OCI-M2 (cell line): ENCODE measurements at regions not wholly inside any gene's neighbourhood (a gene's known extent, or its start where the extent isn't known, plus 50 kb on each side); places are given as distances from the start of the nearest gene placed in this dataset.

ENCODE experiments used
- DNase-seq: peaks from one replicate; lab custom pipeline; 2025; ENCODE audit not compliant: unreplicated experiment; lab: John Stamatoyannopoulos, UW

DNA sequence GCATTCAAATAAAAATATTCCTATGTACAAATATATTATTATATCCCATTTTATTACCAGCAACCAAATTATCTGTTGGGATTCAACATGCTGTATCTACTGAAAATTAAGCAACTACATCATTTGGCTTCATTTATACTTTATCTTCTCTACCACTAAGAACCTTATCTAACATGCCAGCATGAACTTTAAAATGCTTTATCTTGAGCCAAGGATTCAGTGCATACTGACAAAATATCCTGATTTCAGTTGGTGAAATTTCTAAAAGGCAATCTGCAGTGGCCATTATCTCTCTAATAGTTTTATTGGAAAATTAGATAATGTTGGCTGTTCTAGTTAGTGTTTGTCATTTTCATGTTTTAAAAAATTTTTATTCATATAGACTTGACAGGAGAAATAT is 1149.9 kb downstream of the KCNT2 start:
- DNase-seq, result no peak

DNA sequence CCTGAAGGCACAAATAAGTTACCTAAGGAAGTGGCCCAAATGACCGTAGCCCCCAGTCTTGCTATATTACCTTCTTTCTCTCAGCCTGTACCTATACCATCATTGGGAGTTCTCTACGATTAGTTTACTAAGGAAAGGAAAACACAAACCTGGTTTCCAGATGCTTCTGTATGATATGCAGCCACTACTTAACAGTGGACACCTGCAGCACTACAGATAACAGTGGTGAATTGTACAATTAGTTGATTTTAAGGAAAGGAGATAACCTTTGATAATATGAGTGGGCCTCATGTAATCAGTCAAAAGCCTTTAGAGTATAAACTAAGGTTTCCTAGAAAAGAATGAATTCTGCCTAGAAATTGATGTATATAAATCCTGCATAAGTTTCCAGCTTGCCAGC is 1157.4 kb downstream of the KCNT2 start:
- no peak for DNase-seq

DNA sequence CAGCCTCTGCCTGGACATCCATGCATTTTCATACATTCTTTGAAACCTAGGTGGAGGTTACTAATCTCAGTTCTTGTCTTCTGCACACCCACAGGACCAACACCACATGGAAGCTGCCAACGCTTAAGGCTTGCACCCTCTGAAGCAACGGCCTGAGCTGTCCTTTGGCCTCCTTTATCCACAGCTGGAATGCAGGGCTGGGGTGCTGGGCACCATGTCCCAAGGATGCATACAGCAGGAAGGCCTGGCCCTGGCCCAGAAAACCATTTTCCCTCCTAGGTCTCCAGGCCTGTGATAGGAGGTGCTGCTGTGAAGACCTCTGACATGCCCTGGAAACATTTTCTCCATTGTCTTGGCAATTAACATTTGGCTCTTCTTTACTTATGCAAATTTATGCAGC is 1168.6 kb downstream of the KCNT2 start:
- DNase-seq, result no peak

DNA sequence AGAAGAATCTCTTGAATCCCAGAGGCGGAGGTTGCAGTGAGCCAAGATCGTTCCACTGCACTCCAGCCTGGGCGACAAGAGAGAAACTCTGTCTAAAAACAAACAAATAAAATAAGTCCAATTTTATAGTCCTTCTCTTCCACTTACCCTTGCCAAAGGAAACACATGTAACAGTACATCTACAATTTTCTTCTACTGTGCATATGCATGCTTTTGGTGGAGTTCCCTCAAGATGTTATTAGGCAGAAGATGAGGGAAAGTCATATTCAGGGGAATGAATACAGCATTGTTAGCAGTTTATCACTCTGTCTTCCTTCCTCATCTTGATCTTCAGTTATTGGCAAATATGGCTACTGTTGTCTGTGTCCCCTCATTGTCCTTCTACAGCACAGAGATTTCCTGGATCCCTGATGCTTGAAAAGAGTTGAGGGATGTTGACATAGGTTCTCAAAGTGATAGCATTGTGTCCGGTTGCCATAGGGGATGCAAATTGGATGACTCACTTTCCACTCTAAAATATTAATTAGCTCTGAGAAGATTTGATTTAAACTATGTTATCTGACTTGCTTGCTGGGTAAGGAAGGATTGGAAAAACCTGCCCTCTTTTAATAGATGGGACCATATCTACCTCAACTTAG is 1173.6 kb downstream of the KCNT2 start:
- DNase-seq, result no peak

DNA sequence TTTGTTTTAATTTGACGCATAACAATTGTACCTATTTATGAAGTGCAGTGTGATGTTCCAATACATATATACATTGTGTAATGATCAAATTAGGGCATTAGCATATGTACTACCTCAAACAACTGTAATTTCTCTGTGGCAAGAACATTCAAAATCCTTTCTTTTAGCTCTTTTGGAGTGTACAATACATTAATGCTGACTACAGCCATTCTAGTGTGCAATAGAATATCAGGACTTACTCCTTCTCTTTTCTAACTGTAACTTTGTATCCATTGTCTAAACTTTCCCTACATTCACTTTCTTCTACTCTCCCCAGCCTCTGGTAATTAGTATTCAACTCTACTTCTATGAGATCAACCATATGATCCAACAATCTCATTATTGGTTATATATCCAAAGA is 1177.4 kb downstream of the KCNT2 start:
- DNase-seq, result no peak

DNA sequence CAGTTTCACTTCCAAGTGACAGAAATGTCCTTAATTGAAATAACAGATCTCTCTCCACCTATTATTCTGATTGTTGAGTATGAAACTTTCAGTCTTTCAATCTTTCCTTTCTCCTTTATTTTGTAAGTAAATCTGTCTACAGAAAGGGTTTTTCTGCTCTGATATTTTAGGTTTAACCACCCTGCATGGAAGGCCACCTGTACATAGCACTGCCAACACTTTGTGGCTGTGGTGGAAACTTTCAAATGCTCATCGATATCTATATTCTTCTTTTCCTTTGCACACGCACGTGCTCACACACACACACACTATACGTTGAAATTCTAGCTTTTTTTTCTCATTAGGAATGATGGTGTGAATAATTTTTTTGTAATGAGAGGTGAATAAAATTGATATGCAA is 1179.3 kb downstream of the KCNT2 start:
- DNase-seq, result no peak

DNA sequence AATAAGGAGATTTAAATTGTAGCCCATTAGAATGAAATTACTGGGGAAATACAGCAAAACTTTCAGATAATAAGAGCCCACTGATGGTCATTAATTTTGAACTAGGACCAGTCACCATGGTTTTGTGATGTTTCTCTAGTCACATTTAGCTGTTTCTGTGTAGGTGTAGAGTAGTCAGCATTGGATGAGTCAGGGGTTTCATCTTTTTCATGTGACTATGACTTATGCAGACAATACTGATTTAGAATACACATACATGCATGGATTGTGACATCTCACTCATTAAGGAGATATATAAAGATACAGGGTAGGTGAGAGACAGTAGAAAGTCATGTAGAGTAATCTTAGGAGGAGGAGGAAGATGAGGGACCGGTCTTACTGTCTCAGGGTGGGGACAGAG is 1192.7 kb downstream of the KCNT2 start:
- no peak for DNase-seq

DNA sequence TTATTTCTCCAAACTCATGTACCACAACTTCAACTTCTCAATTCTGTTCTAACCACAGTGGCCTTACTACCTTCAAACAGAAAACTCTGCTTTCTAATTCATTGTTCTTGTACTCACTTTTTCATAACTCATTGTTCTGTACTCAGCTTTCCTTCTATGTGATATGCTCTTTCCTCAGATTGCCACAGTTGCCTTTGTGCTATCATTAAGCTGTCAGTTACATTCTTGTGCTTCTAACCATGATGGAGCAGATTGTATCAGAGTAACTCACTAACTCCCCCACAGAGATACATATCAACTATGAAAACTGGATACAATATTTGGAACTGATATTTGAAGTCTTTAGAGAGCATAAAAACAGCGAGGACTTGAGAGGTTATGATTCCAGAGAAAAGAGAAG is 1213.7 kb downstream of the KCNT2 start:
- no peak for DNase-seq

DNA sequence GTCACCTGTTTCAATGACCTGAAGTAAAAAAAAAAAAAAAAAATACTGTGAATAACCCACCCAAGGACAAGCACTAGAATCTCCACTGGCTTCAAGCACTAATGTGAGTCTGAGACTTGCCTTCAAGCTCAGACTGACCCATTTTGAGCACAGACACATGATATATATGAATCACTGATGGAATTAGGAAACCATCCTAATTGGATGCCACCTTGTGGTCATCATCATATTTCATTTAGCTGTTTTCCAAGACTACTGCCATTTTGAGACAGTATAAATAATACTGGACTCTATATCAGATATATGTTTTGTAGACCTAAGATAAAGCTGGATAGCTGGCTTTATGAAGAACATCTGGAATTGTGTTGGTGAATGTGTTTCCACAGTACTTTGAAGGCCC is 1232.0 kb downstream of the KCNT2 start:
- no peak for DNase-seq

DNA sequence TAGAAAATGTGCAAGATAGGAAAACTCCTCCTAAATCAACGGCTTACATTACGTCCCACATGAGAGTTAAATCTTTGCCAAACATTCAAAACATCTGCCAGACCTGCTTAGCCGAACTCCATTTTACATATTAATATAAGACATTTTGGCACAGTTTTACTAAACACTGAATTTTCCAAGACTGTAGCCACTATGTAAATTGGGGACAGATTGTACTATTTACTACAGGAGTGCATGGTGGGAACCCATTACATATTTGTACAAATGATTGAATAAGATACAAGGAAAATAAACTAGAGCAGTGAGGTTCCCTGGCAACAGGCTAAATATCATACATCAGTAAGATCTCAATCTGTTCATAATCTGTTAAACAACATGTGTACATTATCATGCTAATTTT is 1234.4 kb downstream of the KCNT2 start:
- no peak for DNase-seq

DNA sequence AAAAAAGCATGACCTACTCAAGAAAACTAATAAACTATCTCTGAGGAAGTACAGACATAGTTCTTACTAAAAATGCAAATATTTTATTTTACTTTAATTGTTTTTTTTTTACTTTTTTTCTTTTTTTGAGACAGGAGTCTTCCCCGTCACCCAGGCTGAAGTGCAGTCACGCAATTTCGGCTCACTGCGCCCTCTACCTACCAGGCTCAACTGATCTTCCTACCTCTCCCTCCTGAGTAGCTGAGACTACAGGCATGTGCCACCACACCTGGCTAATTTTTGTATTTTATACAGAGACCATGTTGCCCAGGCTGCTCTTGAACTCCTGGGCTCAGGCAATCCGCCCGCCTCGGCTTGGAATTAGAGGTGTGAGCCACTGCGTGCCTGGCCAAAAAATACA is 1263.1 kb downstream of the KCNT2 start:
- DNase-seq, result no peak

DNA sequence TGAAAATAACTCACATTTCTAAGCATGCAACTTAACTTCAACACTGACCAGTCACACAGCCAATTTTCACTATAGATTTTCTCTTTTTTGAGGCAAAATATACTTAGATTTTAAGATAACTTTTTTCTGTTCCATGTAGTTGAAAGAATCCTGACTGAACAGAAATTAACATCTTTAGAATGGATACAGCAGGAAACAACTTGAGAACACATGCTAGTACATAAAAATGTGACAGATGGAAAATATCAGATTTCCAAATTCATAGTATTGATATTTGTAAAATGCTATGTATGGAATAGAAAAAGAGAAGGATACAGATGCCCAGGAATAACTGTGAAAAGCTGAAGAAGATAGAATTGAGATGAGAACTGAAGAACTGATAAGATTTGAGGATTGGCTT is 1270.6 kb downstream of the KCNT2 start:
- DNase-seq, result no peak

DNA sequence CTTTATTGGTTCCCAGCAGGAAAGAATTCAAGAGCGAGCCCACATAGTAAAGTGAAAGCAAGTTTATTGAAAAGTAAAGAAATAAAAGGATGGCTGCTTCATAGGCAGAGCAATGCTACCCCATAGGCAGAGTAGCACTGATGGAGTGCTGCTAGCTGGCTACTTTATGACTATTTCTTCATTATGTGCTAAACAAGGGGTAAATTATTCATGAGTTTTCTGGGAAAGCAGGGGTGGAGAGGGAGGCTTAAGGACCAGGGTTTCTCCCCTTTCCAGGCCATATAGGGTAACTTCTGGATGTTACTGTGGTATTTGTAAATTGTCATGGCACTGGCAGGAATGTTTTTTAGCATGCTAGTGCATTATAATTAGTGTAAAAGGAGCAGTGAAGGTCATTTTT is 1271.4 kb downstream of the KCNT2 start:
- DNase-seq, result no peak

DNA sequence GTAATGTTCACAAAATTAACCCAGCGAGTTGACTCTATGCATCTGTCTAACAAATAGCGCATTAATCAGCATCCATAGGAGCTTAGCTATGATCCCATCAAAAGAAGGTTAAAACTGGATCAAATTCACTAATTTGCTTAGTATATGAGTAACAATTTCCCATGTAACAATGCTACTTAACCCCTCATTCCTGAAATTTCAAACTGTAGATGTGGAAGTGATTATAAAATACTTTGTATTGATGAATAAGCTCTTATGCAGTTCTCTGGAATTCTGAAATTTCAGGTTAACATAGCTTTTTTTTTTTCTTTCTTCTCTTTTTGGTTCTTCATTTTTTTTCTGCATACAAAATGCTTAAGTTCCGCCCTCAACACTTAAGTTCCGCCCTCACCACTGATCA is 1272.7 kb downstream of the KCNT2 start:
- no peak for DNase-seq

DNA sequence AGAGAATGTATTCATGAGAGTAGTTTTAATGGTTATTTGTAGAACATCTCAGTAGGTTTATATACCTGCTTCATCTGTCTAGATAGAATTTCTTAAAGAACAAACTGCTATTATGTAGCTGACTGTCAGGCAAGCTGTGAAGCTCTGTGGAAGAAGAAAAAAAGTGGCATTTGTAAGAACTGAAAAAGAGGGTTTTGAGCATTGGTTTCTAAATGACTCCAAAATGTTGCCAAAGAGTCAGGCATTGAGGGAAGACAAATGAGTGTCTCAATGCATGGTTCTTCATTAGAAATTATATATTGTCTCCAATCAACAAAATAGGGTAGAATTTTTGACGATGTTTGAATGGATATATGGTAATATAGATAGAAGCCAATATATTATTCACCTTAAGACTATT is 1276.1 kb downstream of the KCNT2 start:
- DNase-seq, result no peak

DNA sequence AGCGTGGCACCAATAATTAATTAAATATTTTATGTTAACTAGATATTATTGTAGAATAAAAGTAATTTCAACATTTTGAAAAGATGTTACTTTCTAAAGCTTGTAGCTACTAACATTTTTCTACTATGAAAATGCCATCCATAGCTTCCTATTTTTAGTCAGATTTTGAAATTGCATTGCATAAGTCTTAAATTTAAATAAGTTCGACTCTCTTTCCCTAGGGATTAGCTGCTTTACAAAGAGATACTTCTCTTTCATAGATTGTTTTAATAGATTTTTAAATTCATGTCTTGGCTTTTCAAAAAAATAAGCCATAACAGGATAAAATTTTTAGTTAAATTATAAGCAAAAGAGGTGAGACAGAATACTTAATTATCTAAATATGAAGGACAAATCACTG is 1279.6 kb downstream of the KCNT2 start:
- no peak for DNase-seq

DNA sequence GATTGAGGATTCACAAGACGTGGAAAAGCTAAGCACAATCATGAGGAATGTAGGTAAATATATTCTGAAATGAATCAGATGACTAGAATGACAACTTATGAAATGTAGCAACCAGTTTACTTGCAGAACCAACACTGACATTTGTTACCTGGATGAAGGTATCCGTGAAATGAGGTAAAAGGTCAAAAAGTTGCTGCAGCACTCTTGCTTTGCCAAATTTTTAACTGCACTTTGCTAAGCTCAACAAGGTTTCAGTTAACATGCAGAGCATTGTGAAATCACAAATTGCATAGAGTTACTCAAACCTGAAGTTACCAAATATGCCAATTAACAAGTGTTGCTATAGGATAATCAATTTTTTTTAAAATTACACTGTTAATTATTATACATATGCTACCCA is 1280.1 kb downstream of the KCNT2 start:
- DNase-seq, result no peak

DNA sequence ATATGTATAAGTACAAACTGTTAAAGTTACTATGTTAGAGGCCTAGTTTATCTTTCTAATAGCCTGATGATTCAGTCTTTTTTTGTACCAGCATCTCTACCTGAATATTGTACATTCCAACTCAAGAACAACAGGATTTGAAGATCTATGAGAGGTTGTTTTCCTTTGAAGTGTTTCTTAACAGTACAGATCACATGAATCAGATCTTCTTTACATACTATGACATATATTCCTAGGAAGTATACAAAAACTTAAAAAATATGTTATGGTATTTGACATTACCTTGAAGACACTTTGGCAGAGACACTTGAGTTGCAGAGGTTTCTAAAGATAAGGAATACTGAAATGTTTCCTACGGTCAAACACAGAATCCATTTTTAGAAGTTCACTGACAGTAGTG is 1280.9 kb downstream of the KCNT2 start:
- no peak for DNase-seq

DNA sequence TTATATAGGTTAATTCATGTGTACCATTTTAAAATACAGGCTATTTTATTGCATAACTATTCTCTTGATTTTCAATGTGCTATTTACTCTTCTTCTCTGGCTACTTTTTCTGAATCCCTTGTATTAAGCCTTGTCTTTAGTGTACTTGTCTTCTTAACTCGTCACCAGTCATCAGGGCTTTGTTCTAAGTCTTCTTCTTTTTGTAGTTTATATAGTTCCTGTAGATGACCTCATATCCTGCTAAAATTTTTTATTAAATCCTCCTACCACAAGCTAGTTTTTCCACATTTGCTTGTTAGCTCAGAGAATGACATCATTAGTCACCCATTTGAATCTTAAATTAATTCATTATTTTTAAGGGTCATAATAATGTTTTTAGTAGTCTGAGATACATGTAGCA is 1281.9 kb downstream of the KCNT2 start:
- DNase-seq, result no peak

DNA sequence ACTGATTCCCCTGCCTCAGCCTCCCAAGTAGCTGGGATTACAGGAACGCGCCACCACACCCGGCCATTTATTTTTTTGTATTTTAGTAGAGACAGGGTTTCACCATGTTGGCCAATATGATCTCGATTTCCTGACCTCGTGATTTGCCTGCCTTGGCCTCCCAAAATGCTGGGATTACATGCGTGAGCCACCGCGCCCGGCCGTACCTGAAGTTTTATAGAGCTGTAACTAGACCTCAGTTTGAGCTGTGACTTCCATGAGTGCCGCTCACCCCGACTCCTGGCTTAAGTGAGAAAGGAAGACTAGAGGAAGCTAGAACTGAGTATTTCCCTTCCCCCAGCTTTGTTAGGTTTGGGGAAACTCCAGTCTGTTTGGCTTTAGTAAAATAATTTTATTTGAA is 1283.1 kb downstream of the KCNT2 start:
- DNase-seq, result no peak

DNA sequence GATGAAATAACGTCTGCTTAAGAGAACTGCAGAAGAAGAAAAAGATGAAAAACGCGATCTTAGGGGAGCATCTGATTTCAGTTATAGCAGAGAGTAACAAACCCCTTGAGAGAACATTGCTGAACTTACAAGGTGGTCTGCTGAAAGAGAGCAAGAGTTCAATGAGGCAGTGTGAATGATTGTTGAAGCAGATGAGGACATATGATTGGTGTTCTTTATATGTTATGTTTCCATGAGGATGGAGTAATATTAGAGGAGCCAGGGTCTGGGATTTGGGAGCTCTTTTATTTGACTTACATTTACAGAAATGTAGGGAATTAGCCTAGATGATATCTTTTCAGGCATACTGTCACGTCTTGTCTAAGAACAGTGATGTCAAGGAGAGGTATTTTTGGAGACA is 1302.0 kb downstream of the KCNT2 start:
- DNase-seq, result no peak

DNA sequence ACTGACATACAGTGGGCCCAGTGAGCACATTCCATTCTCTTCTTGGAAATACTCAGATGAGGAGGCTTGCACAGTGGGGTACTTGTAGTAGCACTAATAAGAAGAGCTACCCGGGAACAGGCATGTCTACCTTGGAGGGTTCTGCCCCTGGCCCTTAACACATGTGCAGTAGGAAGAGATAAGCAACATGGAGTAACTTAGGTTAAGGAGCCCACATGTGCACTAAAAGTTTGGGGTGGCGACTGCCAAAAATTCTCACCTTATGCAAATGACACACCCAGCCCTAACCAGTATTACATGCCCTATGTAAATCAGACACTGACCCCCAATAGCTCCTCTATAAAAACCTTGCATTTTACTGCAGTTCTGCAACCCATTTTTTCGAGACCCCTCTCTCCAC is 1313.3 kb downstream of the KCNT2 start:
- no peak for DNase-seq

DNA sequence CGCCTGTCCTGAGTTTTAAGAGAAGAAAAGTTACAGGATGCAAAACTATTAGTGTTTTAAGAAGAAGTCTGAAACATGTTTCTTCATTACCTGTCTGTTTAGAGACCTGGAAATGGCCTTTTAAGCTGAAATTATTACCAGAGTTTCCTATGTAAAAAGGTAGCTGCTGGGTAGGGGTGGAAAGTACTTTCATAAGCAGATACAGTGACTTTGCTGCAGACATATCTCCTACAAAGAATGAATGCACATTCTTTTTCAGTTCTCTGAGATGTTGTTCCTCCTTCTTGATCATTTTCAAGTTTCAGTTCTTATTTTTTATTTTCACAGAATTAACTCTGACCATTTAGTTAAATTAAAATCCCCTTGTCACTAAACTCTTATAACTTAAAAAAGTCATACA is 1329.6 kb downstream of the KCNT2 start:
- DNase-seq, result no peak

DNA sequence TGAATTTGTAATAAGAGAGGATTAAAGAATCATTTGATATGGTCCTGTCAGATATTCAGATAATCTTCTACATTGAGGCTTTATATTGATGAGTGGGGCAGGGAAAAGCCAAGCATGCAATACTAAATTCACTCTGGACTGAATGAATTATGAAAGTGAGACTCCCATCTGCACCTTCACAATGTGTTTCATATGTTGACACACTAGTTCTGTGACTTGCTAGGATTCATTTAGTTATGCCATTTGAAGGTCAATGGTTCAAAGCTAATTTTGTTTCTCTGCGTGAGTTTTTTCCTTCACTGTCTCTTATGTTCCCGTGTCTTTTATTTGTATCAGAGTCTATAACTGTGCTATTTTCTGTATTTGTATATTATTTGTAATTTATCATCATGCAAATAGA is 1332.5 kb downstream of the KCNT2 start:
- DNase-seq, result no peak
